Mammary epithelial cell (primary cell): ENCODE measurements at regions not wholly inside any gene's neighbourhood (a gene's known extent, or its start where the extent isn't known, plus 50 kb on each side); places are given as distances from the start of the nearest gene placed in this dataset.

Experiments used
- CTCF ChIP-seq, 2 donors: IDR thresholded peaks in 1 of 2; conservative IDR thresholded peaks in 1 of 2; 2 replicates each; pipeline ENCODE4 v1.5.1; 2011 to 2012; ENCODE audit warnings: inconsistent platforms in 2 of 2, low read length in 2 of 2, mild to moderate bottlenecking in 2 of 2, control low read depth in 1 of 2, low read depth in 1 of 2; ENCODE audit not compliant: insufficient read depth in 1 of 2; ENCODE audit errors: extremely low read depth in 1 of 2
- EZH2 ChIP-seq: IDR thresholded peaks from 2 replicates; pipeline ENCODE4 v1.6.1; 2012; ENCODE audit warnings: low read length, inconsistent platforms, borderline replicate concordance

- TF ChIP-seq CTCF (conservative IDR thresholded peaks at IDR 0.05 in 1 of 2, IDR thresholded peaks at IDR 0.05 in 1 of 2; ENCODE audit: extremely low read depth in 1 of 2, insufficient read depth in 1 of 2, low read depth in 1 of 2, low read length in 2 of 2) (no peak), EZH2 (no peak)
These were observed 74.1 kb upstream of the SNRPN start for GRCh38 chr15:24880663-24881062.
